ENCODE measurements at regions not wholly inside any gene's neighbourhood (a gene's known extent, or its start where the extent isn't known, plus 50 kb on each side); places are given as distances from the start of the nearest gene placed in this dataset.

DNA sequence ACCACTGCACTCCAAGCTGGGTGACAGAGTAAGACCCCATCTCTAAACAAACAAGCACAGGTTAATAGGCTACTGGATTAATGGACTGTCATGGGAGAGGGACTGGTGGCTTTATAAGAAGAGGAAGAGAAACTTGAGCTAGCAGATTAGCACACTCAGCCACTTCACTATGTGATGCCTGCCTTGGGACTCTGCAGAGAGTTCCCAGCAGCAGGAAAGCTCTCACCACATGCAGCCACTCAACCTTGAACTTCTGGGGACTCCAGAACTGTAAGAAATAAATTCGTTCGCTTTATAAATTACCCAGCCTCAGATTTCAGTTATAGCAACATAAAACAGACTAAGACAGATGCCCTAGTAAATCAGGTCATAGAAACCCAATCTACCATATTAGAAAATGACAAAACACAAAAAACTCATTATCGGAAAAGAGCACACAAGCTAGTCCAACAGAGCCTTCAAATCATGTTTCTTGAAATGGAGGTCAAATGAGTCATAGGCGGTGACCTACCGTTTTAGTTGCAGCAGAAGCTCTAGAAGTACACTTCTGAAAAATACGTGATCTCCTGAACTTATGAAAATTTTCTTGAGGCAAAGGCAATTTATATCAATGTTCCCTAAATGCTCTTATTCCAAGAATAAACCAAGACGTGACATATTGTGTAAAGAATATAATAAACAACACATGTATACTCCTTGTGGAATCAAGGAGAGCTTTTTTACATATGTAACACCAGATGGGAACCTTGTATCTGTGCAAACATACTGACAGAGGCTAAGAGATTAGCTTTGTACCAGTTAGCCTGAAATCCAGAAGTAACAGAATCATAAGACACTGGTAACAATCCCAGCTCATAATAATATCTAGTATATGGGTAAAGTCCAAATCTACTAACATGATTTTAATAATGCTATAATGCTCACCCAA lies 340.9 kb upstream of the SGCG start:
- Histone ChIP-seq H2AFZ (ENCODE audit: insufficient read depth, low read length, poor library complexity) (no peak overlapping the region), H4K8ac (ENCODE audit: low read depth, low read length) (no peak overlapping the region), H2BK5ac (ENCODE audit: low read depth, low read length, poor library complexity) (no peak overlapping the region), H3K4ac (ENCODE audit: low read depth, low read length) (no peak overlapping the region), H3K4me2 (ENCODE audit: low read length) (no peak overlapping the region), H3K9ac (ENCODE audit: low read length) (no peak overlapping the region), H3K14ac (ENCODE audit: low read length) (no peak overlapping the region), H3K23ac (ENCODE audit: low read length) (no peak overlapping the region), H3K79me2 (ENCODE audit: control insufficient read depth, insufficient read depth, low read length, poor library complexity) (no peaks in the 10 kb centered on the region), H3K27ac (ENCODE audit: low read depth, low read length) (no peak overlapping the region), H3K4me3 (ENCODE audit: low read depth, low read length) (no peak overlapping the region), H3K27me3 (ENCODE audit: insufficient read depth, low read length) (no peaks in the 10 kb centered on the region), H4K91ac (ENCODE audit: low read depth, low read length) (no peak overlapping the region), H3K36me3 (ENCODE audit: control insufficient read depth in 1 of 2, insufficient read depth in 2 of 2, low read length in 2 of 2) (no peaks in the 10 kb centered on the region), H4K12ac (ENCODE audit: low read depth, low read length) (no peak overlapping the region), H2BK120ac (ENCODE audit: insufficient read depth, low read length, poor library complexity) (no peak overlapping the region), H2AK5ac (ENCODE audit: low read length) (no peak overlapping the region), H3K18ac (ENCODE audit: low read length) (no peak overlapping the region), H3K4me1 (ENCODE audit: control insufficient read depth in 1 of 2, insufficient read depth in 2 of 2, low read length in 2 of 2) (no peaks in the 10 kb centered on the region), H2BK12ac (ENCODE audit: low read length) (no peak overlapping the region), H3K9me3 (ENCODE audit: insufficient read depth, low read depth, low read length) (no peaks in the 10 kb centered on the region), H3K79me1 (ENCODE audit: low read length) (no peaks in the 10 kb centered on the region)
- no CpG with 5 or more reads among the region's 7 CpGs for WGBS (ENCODE audit: extremely low coverage, insufficient coverage, insufficient read length)
- no peak for DNase-seq

DNA sequence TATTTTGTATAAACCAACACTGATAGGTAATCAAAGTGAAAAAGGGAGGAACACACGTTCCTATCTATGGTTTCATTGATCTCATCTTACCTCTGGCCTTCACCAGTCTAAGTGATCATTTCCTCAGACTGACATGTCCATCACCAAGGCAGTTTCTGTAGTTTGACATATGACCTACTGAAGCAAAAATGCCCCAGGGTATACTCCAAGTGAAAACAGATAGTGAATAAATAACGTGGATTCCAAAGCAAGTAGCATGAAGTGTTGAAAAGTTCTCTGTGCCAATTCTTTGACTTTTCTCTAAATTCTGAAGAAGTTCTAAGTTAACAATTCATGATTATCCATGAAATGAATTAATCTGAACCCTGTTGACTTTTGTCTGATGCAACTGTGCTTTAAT lies 334.2 kb upstream of the SGCG start:
- H3K36me3 ChIP-seq (ENCODE audit: control insufficient read depth in 1 of 2, insufficient read depth in 2 of 2, low read length in 2 of 2): no peaks in the 10 kb centered on the region
- H3K27ac ChIP-seq (ENCODE audit: low read depth, low read length): no peak overlapping the region
- no peak overlapping the region for H3K18ac ChIP-seq (ENCODE audit: low read length)
- H3K79me2 ChIP-seq (ENCODE audit: control insufficient read depth, insufficient read depth, low read length, poor library complexity): no peaks in the 10 kb centered on the region
- H3K4me3 ChIP-seq (ENCODE audit: low read depth, low read length): no peak overlapping the region
- no peak overlapping the region for H4K12ac ChIP-seq (ENCODE audit: low read depth, low read length)
- no peak overlapping the region for H4K8ac ChIP-seq (ENCODE audit: low read depth, low read length)
- no peak overlapping the region for H2BK5ac ChIP-seq (ENCODE audit: low read depth, low read length, poor library complexity)
- WGBS (ENCODE audit: extremely low coverage, insufficient coverage, insufficient read length): no CpG with 5 or more reads among the region's 2 CpGs
- H2AK5ac ChIP-seq (ENCODE audit: low read length): no peak overlapping the region
- H2BK12ac ChIP-seq (ENCODE audit: low read length): no peak overlapping the region
- no peaks in the 10 kb centered on the region for H3K79me1 ChIP-seq (ENCODE audit: low read length)
- peaks cover 2 to 5% of the 10 kb centered on the region in 2 experiments for H3K4me1 ChIP-seq (ENCODE audit: control insufficient read depth in 1 of 2, insufficient read depth in 2 of 2, low read length in 2 of 2)
- DNase-seq: peak in 1 of 2 donors; percentile 47
- H3K27me3 ChIP-seq (ENCODE audit: insufficient read depth, low read length): no peaks in the 10 kb centered on the region
- H3K23ac ChIP-seq (ENCODE audit: low read length): no peak overlapping the region
- H2BK120ac ChIP-seq (ENCODE audit: insufficient read depth, low read length, poor library complexity): no peak overlapping the region
- no peak overlapping the region for H3K4me2 ChIP-seq (ENCODE audit: low read length)
- no peak overlapping the region for H2AFZ ChIP-seq (ENCODE audit: insufficient read depth, low read length, poor library complexity)
- H3K9ac ChIP-seq (ENCODE audit: low read length): no peak overlapping the region
- H3K14ac ChIP-seq (ENCODE audit: low read length): no peak overlapping the region
- H4K91ac ChIP-seq (ENCODE audit: low read depth, low read length): no peak overlapping the region
- no peaks in the 10 kb centered on the region for H3K9me3 ChIP-seq (ENCODE audit: insufficient read depth, low read depth, low read length)
- no peak overlapping the region for H3K4ac ChIP-seq (ENCODE audit: low read depth, low read length)

DNA sequence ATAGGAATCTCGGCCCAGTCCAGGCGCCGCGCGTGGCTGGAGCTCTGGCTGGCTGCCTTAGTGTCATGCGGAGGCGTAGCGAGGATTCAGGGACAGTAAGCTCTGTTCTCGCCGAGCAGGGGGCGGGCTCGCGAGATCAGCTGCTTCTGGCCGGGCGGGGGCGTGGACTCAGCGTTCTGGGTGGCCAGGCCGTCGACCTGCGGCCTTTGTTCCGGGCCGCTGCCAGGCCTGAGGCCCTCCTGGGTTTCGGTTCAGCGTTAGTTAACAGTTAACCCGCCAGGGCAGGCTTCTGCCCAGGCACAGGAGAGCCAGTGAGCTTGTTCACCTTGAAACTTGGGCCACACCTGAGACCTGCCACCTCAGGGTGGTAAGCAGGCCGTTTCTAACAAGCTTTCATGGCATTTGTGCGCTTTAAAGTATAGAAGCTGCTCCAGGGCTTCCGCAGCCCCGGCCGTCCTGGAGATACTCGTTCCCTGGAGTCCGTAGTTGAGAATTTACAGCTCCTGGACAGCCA lies 332.2 kb upstream of the SGCG start:
- Histone ChIP-seq H3K79me1 (ENCODE audit: low read length) (no peaks in the 10 kb centered on the region), H4K91ac (ENCODE audit: low read depth, low read length) (peak overlapping the region; percentile 14), H2AK5ac (ENCODE audit: low read length) (peak overlapping the region; percentile 46), H3K27me3 (ENCODE audit: insufficient read depth, low read length) (no peaks in the 10 kb centered on the region), H3K79me2 (ENCODE audit: control insufficient read depth, insufficient read depth, low read length, poor library complexity) (no peaks in the 10 kb centered on the region), H4K12ac (ENCODE audit: low read depth, low read length) (no peak overlapping the region), H3K9me3 (ENCODE audit: insufficient read depth, low read depth, low read length) (no peaks in the 10 kb centered on the region), H2AFZ (ENCODE audit: insufficient read depth, low read length, poor library complexity) (peak overlapping the region; percentile 78), H3K27ac (ENCODE audit: low read depth, low read length) (no peak overlapping the region), H3K4me3 (ENCODE audit: low read depth, low read length) (no peak overlapping the region), H3K9ac (ENCODE audit: low read length) (no peak overlapping the region), H2BK120ac (ENCODE audit: insufficient read depth, low read length, poor library complexity) (no peak overlapping the region), H2BK5ac (ENCODE audit: low read depth, low read length, poor library complexity) (no peak overlapping the region), H3K36me3 (ENCODE audit: control insufficient read depth in 1 of 2, insufficient read depth in 2 of 2, low read length in 2 of 2) (no peaks in the 10 kb centered on the region), H4K8ac (ENCODE audit: low read depth, low read length) (peak overlapping the region; percentile 73), H3K14ac (ENCODE audit: low read length) (no peak overlapping the region), H3K4ac (ENCODE audit: low read depth, low read length) (no peak overlapping the region), H3K4me2 (ENCODE audit: low read length) (no peak overlapping the region), H3K18ac (ENCODE audit: low read length) (peak overlapping the region; percentile 71), H3K4me1 (ENCODE audit: control insufficient read depth in 1 of 2, insufficient read depth in 2 of 2, low read length in 2 of 2) (peaks cover 2 to 5% of the 10 kb centered on the region in 2 experiments), H2BK12ac (ENCODE audit: low read length) (no peak overlapping the region), H3K23ac (ENCODE audit: low read length) (no peak overlapping the region)
- WGBS (ENCODE audit: extremely low coverage, insufficient coverage, insufficient read length): no CpG with 5 or more reads among the region's 32 CpGs
- no peak for DNase-seq

DNA sequence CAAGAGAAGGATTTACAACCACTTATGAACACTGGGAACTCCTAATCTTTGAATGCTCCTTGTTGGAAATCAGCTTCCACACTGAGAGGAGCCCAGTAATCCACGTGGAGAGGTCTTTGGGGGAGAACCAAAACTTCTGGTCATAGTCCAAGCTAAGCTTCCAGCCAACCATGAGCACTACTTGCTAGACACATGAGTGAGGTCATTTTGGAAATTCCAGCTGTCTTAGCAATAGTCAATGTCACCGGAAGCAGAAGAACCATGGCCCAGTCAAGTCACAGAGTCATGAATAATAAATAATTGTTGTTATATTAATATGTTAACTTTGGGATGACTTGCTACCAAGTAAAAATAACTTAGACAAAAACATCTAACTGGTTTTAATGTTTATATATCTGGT lies 324.9 kb upstream of the SGCG start:
- Histone ChIP-seq H3K4ac (ENCODE audit: low read depth, low read length) (no peak overlapping the region), H2AFZ (ENCODE audit: insufficient read depth, low read length, poor library complexity) (no peak overlapping the region), H3K18ac (ENCODE audit: low read length) (no peak overlapping the region), H2AK5ac (ENCODE audit: low read length) (no peak overlapping the region), H2BK120ac (ENCODE audit: insufficient read depth, low read length, poor library complexity) (no peak overlapping the region), H2BK12ac (ENCODE audit: low read length) (no peak overlapping the region), H3K9me3 (ENCODE audit: insufficient read depth, low read depth, low read length) (no peaks in the 10 kb centered on the region), H3K23ac (ENCODE audit: low read length) (no peak overlapping the region), H4K12ac (ENCODE audit: low read depth, low read length) (no peak overlapping the region), H2BK5ac (ENCODE audit: low read depth, low read length, poor library complexity) (no peak overlapping the region), H3K36me3 (ENCODE audit: control insufficient read depth in 1 of 2, insufficient read depth in 2 of 2, low read length in 2 of 2) (no peaks in the 10 kb centered on the region), H3K79me2 (ENCODE audit: control insufficient read depth, insufficient read depth, low read length, poor library complexity) (no peaks in the 10 kb centered on the region), H3K4me2 (ENCODE audit: low read length) (no peak overlapping the region), H4K91ac (ENCODE audit: low read depth, low read length) (no peak overlapping the region), H3K27me3 (ENCODE audit: insufficient read depth, low read length) (no peaks in the 10 kb centered on the region), H3K4me3 (ENCODE audit: low read depth, low read length) (no peak overlapping the region), H3K4me1 (ENCODE audit: control insufficient read depth in 1 of 2, insufficient read depth in 2 of 2, low read length in 2 of 2) (no peaks in the 10 kb centered on the region), H4K8ac (ENCODE audit: low read depth, low read length) (no peak overlapping the region), H3K9ac (ENCODE audit: low read length) (no peak overlapping the region), H3K79me1 (ENCODE audit: low read length) (no peaks in the 10 kb centered on the region), H3K27ac (ENCODE audit: low read depth, low read length) (no peak overlapping the region), H3K14ac (ENCODE audit: low read length) (no peak overlapping the region)
- DNase-seq: no peak
- WGBS (ENCODE audit: extremely low coverage, insufficient coverage, insufficient read length): no CpG with 5 or more reads among the region's 2 CpGs
